Nucleus accumbens (tissue), 56 donors: ENCODE measurements at regions not wholly inside any gene's neighbourhood (a gene's known extent, or its start where the extent isn't known, plus 50 kb on each side); places are given as distances from the start of the nearest gene placed in this dataset.

Source experiments
- DNase-seq, 56 donors: peaks; one replicate each; lab custom pipeline; 2025; lab: John Stamatoyannopoulos, UW

GRCh38 chr20:21002486-21002885 lies 103.7 kb downstream of the LINC00237 start:
- no peak for DNase-seq

- no peak for DNase-seq
These were observed 112.8 kb downstream of the LINC00237 start for GRCh38 chr20:20993372-20993771.

- no peak for DNase-seq
These were observed 113.3 kb downstream of the LINC00237 start for GRCh38 chr20:20992686-20993360.

GRCh38 chr20:20992277-20992676 lies 113.9 kb downstream of the LINC00237 start:
- no peak for DNase-seq

- no peak for DNase-seq
These were observed 117.1 kb downstream of the LINC00237 start for GRCh38 chr20:20989081-20989480.

- no peak for DNase-seq
These were observed 126.2 kb downstream of the LINC00237 start for GRCh38 chr20:20979934-20980333.

- no peak for DNase-seq
These were observed 128.4 kb downstream of the LINC00237 start for GRCh38 chr20:20977786-20978185.

- no peak for DNase-seq
These were observed 133.7 kb downstream of the LINC00237 start for GRCh38 chr20:20972490-20972889.

- DNase-seq = no peak
These were observed 134.3 kb downstream of the LINC00237 start for GRCh38 chr20:20971810-20972209.

GRCh38 chr20:20970841-20971240 lies 135.3 kb downstream of the LINC00237 start:
- DNase-seq = no peak

GRCh38 chr20:20969701-20970280 lies 136.4 kb downstream of the LINC00237 start:
- no peak for DNase-seq

- no peak for DNase-seq
These were observed 138.5 kb downstream of the LINC00237 start for GRCh38 chr20:20967564-20968184.

GRCh38 chr20:20966171-20966570 lies 140.0 kb downstream of the LINC00237 start:
- DNase-seq = no peak

- no peak for DNase-seq
These were observed 147.0 kb downstream of the LINC00237 start for GRCh38 chr20:20959031-20959755.

- DNase-seq = peak in 52 of 56 donors; percentile 4 to 73 (median 37)
These were observed 149.6 kb downstream of the LINC00237 start for GRCh38 chr20:20956513-20956931.

GRCh38 chr20:20955892-20956291 lies 150.3 kb downstream of the LINC00237 start:
- DNase-seq = peak in 1 of 56 donors; percentile 3

- peak in 3 of 56 donors; percentile 1 to 4 (median 4) for DNase-seq
These were observed 152.2 kb downstream of the LINC00237 start for GRCh38 chr20:20953738-20954618.

GRCh38 chr20:20950620-20951019 lies 155.5 kb downstream of the LINC00237 start:
- DNase-seq = no peak

GRCh38 chr20:20946122-20946759 lies 159.9 kb downstream of the LINC00237 start:
- DNase-seq = no peak

GRCh38 chr20:20941468-20941889 lies 164.7 kb downstream of the LINC00237 start:
- DNase-seq = no peak
